Mesodermal cell (in vitro differentiated cells): ENCODE measurements at regions not wholly inside any gene's neighbourhood (a gene's known extent, or its start where the extent isn't known, plus 50 kb on each side); places are given as distances from the start of the nearest gene placed in this dataset.
A peak's percentile ranks its signal among the peaks of the same experiment; 100 is the strongest.

Source experiments
- H3K27ac ChIP-seq: 2 replicates; pipeline ENCODE4 v1.7.0; 2013; ENCODE audit warnings: mild to moderate bottlenecking, low read depth, low read length, moderate library complexity; ENCODE audit not compliant: severe bottlenecking
- H3K36me3 ChIP-seq: 2 replicates; pipeline ENCODE4 v1.7.1; 2013; ENCODE audit warnings: mild to moderate bottlenecking, low read length, moderate library complexity; ENCODE audit not compliant: control insufficient read depth, insufficient read depth
- H3K4me1 ChIP-seq: one replicate; pipeline ENCODE4 v1.7.1; 2013; ENCODE audit warnings: mild to moderate bottlenecking, low read length; ENCODE audit not compliant: insufficient read depth, control insufficient read depth, poor library complexity, severe bottlenecking
- H3K4me3 ChIP-seq: 2 replicates; pipeline ENCODE4 v1.7.0; 2013; ENCODE audit warnings: low read length, control low read depth, mild to moderate bottlenecking; ENCODE audit not compliant: insufficient read depth, poor library complexity, severe bottlenecking; ENCODE audit errors: extremely low read depth
- H3K9me3 ChIP-seq: 2 replicates; pipeline ENCODE4 v1.7.1; 2013; ENCODE audit warnings: mild to moderate bottlenecking, low read length, moderate library complexity; ENCODE audit not compliant: control insufficient read depth
- WGBS, 2 experiments: methylation state at CpG; one replicate each; pipeline ENCODE4 v1.1.5; 2013; ENCODE audit warnings: missing lambda C conversion rate in 2 of 2; ENCODE audit not compliant: insufficient coverage in 2 of 2; 5-methylcytosine and 5-hydroxymethylcytosine counted together

GRCh38 chr17:34173241-34173640, 81.8 kb upstream of the CCL2 start:
- peaks cover 9% of the 10 kb centered on the region for H3K4me1 ChIP-seq
- no peak overlapping the region for H3K27ac ChIP-seq
- 58 to 69% methylated on average over 3 of the region's 4 CpGs for WGBS, 2 experiments
- H3K36me3 ChIP-seq: no peaks in the 10 kb centered on the region
- peaks cover 10% of the 10 kb centered on the region for H3K9me3 ChIP-seq
- no peak overlapping the region for H3K4me3 ChIP-seq

- no peaks in the 10 kb centered on the region for H3K36me3 ChIP-seq
- H3K27ac ChIP-seq: no peak overlapping the region
- no peak overlapping the region for H3K4me3 ChIP-seq
- WGBS, 2 experiments: no CpG with 5 or more reads among the region's 1 CpG
- H3K4me1 ChIP-seq: peaks cover 12% of the 10 kb centered on the region
- H3K9me3 ChIP-seq: peaks cover 10% of the 10 kb centered on the region
Observed at GRCh38 chr17:34174496-34174895, 80.6 kb upstream of the CCL2 start.

GRCh38 chr17:34176440-34176839, 78.6 kb upstream of the CCL2 start:
- Histone ChIP-seq H3K9me3 (peaks cover 10% of the 10 kb centered on the region), H3K36me3 (no peaks in the 10 kb centered on the region), H3K4me3 (no peak overlapping the region), H3K27ac (no peak overlapping the region), H3K4me1 (peaks cover 12% of the 10 kb centered on the region)
- WGBS, 2 experiments: 100% methylated on average over 1 to 2 of the region's 2 CpGs

- no peaks in the 10 kb centered on the region for H3K36me3 ChIP-seq
Observed at GRCh38 chr17:34177642-34178041, 77.4 kb upstream of the CCL2 start.

GRCh38 chr17:34178092-34178491, 77.0 kb upstream of the CCL2 start:
- WGBS, 2 experiments: 10 to 33% methylated on average over 1 of the region's 3 CpGs
- Histone ChIP-seq H3K4me1 (peaks cover 12% of the 10 kb centered on the region), H3K27ac (peak overlapping the region; percentile 61)

More at GRCh38 chr17:34177642-34178041, 77.4 kb upstream of the CCL2 start:
- Histone ChIP-seq H3K9me3 (peaks cover 2% of the 10 kb centered on the region), H3K4me3 (no peak overlapping the region), H3K4me1 (peaks cover 12% of the 10 kb centered on the region), H3K27ac (peak overlapping the region; percentile 61)
- WGBS, 2 experiments: 17% methylated on average over 1 of the region's 1 CpG; no CpG with 5 or more reads in 1 of the 2 experiments

GRCh38 chr17:34182036-34182803, 72.9 kb upstream of the CCL2 start:
- no peak overlapping the region for H3K27ac ChIP-seq
- 91 to 92% methylated on average over 4 of the region's 6 CpGs for WGBS, 2 experiments

More at GRCh38 chr17:34178092-34178491, 77.0 kb upstream of the CCL2 start:
- Histone ChIP-seq H3K4me3 (no peak overlapping the region), H3K36me3 (no peaks in the 10 kb centered on the region), H3K9me3 (no peaks in the 10 kb centered on the region)

GRCh38 chr17:34195987-34196386, 59.1 kb upstream of the CCL2 start:
- WGBS, 2 experiments: 82% methylated on average over 3 of the region's 3 CpGs
- H3K9me3 ChIP-seq: no peaks in the 10 kb centered on the region
- no peak overlapping the region for H3K4me3 ChIP-seq
- no peaks in the 10 kb centered on the region for H3K36me3 ChIP-seq
- H3K27ac ChIP-seq: no peak overlapping the region
- H3K4me1 ChIP-seq: peaks cover 1% of the 10 kb centered on the region

More at GRCh38 chr17:34182036-34182803, 72.9 kb upstream of the CCL2 start:
- Histone ChIP-seq H3K36me3 (no peaks in the 10 kb centered on the region), H3K4me1 (peaks cover 12% of the 10 kb centered on the region), H3K4me3 (no peak overlapping the region), H3K9me3 (no peaks in the 10 kb centered on the region)

- H3K9me3 ChIP-seq: no peaks in the 10 kb centered on the region
- no peaks in the 10 kb centered on the region for H3K36me3 ChIP-seq
- no CpG with 5 or more reads among the region's 1 CpG for WGBS, 2 experiments
Observed at GRCh38 chr17:34198519-34198918, 56.6 kb upstream of the CCL2 start.

GRCh38 chr17:34199454-34199853, 55.6 kb upstream of the CCL2 start:
- no peak overlapping the region for H3K4me3 ChIP-seq
- H3K9me3 ChIP-seq: no peaks in the 10 kb centered on the region
- 20% methylated on average over 1 of the region's 7 CpGs; no CpG with 5 or more reads in 1 of the 2 experiments for WGBS, 2 experiments
- no peaks in the 10 kb centered on the region for H3K36me3 ChIP-seq
- no peak overlapping the region for H3K27ac ChIP-seq
- H3K4me1 ChIP-seq: peaks cover 7% of the 10 kb centered on the region

More at GRCh38 chr17:34198519-34198918, 56.6 kb upstream of the CCL2 start:
- no peak overlapping the region for H3K4me3 ChIP-seq
- no peak overlapping the region for H3K27ac ChIP-seq
- H3K4me1 ChIP-seq: peaks cover 7% of the 10 kb centered on the region

- no peak overlapping the region for H3K27ac ChIP-seq
- H3K36me3 ChIP-seq: no peaks in the 10 kb centered on the region
- no peaks in the 10 kb centered on the region for H3K9me3 ChIP-seq
- peaks cover 7% of the 10 kb centered on the region for H3K4me1 ChIP-seq
- 67 to 100% methylated on average over 2 to 3 of the region's 8 CpGs for WGBS, 2 experiments
- H3K4me3 ChIP-seq: no peak overlapping the region
Observed at GRCh38 chr17:34199932-34200534, 55.1 kb upstream of the CCL2 start.

GRCh38 chr17:34201225-34201624, 53.9 kb upstream of the CCL2 start:
- Histone ChIP-seq H3K4me3 (no peak overlapping the region), H3K4me1 (peaks cover 7% of the 10 kb centered on the region), H3K9me3 (no peaks in the 10 kb centered on the region), H3K27ac (no peak overlapping the region), H3K36me3 (no peaks in the 10 kb centered on the region)
- WGBS, 2 experiments: 91 to 100% methylated on average over 1 of the region's 1 CpG
